ENCODE measurements at regions not wholly inside any gene's neighbourhood (a gene's known extent, or its start where the extent isn't known, plus 50 kb on each side); places are given as distances from the start of the nearest gene placed in this dataset.
A peak's percentile ranks its signal among the peaks of the same experiment; 100 is the strongest.

- Histone ChIP-seq H2BK120ac (ENCODE audit: insufficient read depth, low read length, poor library complexity) (no peak overlapping the region), H4K8ac (ENCODE audit: low read depth, low read length) (no peak overlapping the region), H4K91ac (ENCODE audit: low read depth, low read length) (no peak overlapping the region), H3K4ac (ENCODE audit: low read depth, low read length) (no peak overlapping the region), H3K4me1 (ENCODE audit: control insufficient read depth in 1 of 2, insufficient read depth in 2 of 2, low read length in 2 of 2) (no peaks in the 10 kb centered on the region), H3K36me3 (ENCODE audit: control insufficient read depth in 1 of 2, insufficient read depth in 2 of 2, low read length in 2 of 2) (no peaks in the 10 kb centered on the region), H2BK12ac (ENCODE audit: low read length) (no peak overlapping the region), H4K12ac (ENCODE audit: low read depth, low read length) (no peak overlapping the region), H3K79me2 (ENCODE audit: control insufficient read depth, insufficient read depth, low read length, poor library complexity) (no peaks in the 10 kb centered on the region), H3K4me3 (ENCODE audit: low read depth, low read length) (no peak overlapping the region), H3K18ac (ENCODE audit: low read length) (no peak overlapping the region), H3K9ac (ENCODE audit: low read length) (no peak overlapping the region), H3K79me1 (ENCODE audit: low read length) (no peaks in the 10 kb centered on the region), H3K23ac (ENCODE audit: low read length) (no peak overlapping the region), H3K14ac (ENCODE audit: low read length) (no peak overlapping the region), H2AFZ (ENCODE audit: insufficient read depth, low read length, poor library complexity) (no peak overlapping the region), H3K4me2 (ENCODE audit: low read length) (no peak overlapping the region), H2AK5ac (ENCODE audit: low read length) (no peak overlapping the region), H2BK5ac (ENCODE audit: low read depth, low read length, poor library complexity) (no peak overlapping the region), H3K27ac (ENCODE audit: low read depth, low read length) (no peak overlapping the region), H3K27me3 (ENCODE audit: insufficient read depth, low read length) (no peaks in the 10 kb centered on the region), H3K9me3 (ENCODE audit: insufficient read depth, low read depth, low read length) (no peaks in the 10 kb centered on the region)
- no peak for DNase-seq
- WGBS (ENCODE audit: extremely low coverage, insufficient coverage, insufficient read length), result no CpG with 5 or more reads among the region's 5 CpGs
Measured at GRCh38 chr13:76797361-76797760, 88.8 kb downstream of the KCTD12 start.

DNA sequence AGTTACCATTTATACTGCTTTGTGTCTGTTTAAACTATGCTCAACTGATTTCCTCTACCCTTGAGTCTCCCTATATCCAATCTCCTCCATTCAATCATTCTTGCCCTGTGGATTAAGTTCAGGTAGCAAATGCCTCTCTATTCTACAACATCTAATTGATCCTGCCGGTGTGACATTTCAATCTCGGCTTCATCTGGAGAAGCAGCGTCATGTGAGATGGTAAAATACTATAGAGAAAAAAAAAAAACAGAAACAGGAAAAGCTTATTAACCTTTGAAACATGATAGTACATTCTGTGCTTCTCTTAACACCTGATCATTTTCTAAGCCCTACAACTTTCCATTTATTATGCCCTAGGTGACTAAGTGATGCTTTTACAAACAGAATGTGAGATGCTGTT, 89.4 kb downstream of the KCTD12 start:
- Histone ChIP-seq H3K79me1 (ENCODE audit: low read length) (no peaks in the 10 kb centered on the region), H3K4me3 (ENCODE audit: low read depth, low read length) (no peak overlapping the region), H2AFZ (ENCODE audit: insufficient read depth, low read length, poor library complexity) (no peak overlapping the region), H3K27ac (ENCODE audit: low read depth, low read length) (no peak overlapping the region), H3K79me2 (ENCODE audit: control insufficient read depth, insufficient read depth, low read length, poor library complexity) (no peaks in the 10 kb centered on the region), H3K36me3 (ENCODE audit: control insufficient read depth in 1 of 2, insufficient read depth in 2 of 2, low read length in 2 of 2) (no peaks in the 10 kb centered on the region), H2BK12ac (ENCODE audit: low read length) (no peak overlapping the region), H3K4me1 (ENCODE audit: control insufficient read depth in 1 of 2, insufficient read depth in 2 of 2, low read length in 2 of 2) (no peaks in the 10 kb centered on the region), H3K27me3 (ENCODE audit: insufficient read depth, low read length) (no peaks in the 10 kb centered on the region), H4K8ac (ENCODE audit: low read depth, low read length) (no peak overlapping the region), H2AK5ac (ENCODE audit: low read length) (no peak overlapping the region), H3K9me3 (ENCODE audit: insufficient read depth, low read depth, low read length) (no peaks in the 10 kb centered on the region), H3K4ac (ENCODE audit: low read depth, low read length) (no peak overlapping the region), H3K9ac (ENCODE audit: low read length) (no peak overlapping the region), H4K12ac (ENCODE audit: low read depth, low read length) (no peak overlapping the region), H2BK5ac (ENCODE audit: low read depth, low read length, poor library complexity) (no peak overlapping the region), H3K18ac (ENCODE audit: low read length) (no peak overlapping the region), H4K91ac (ENCODE audit: low read depth, low read length) (no peak overlapping the region), H2BK120ac (ENCODE audit: insufficient read depth, low read length, poor library complexity) (no peak overlapping the region), H3K4me2 (ENCODE audit: low read length) (no peak overlapping the region), H3K23ac (ENCODE audit: low read length) (no peak overlapping the region), H3K14ac (ENCODE audit: low read length) (no peak overlapping the region)
- DNase-seq, result no peak
- WGBS (ENCODE audit: extremely low coverage, insufficient coverage, insufficient read length), result no CpG with 5 or more reads among the region's 3 CpGs

GRCh38 chr13:76795701-76796695, 90.2 kb downstream of the KCTD12 start:
- Histone ChIP-seq H2AK5ac (ENCODE audit: low read length) (no peak overlapping the region), H2BK12ac (ENCODE audit: low read length) (no peak overlapping the region), H3K79me2 (ENCODE audit: control insufficient read depth, insufficient read depth, low read length, poor library complexity) (no peaks in the 10 kb centered on the region), H3K9ac (ENCODE audit: low read length) (no peak overlapping the region), H2BK120ac (ENCODE audit: insufficient read depth, low read length, poor library complexity) (no peak overlapping the region), H4K12ac (ENCODE audit: low read depth, low read length) (no peak overlapping the region), H3K79me1 (ENCODE audit: low read length) (no peaks in the 10 kb centered on the region), H3K27ac (ENCODE audit: low read depth, low read length) (no peak overlapping the region), H3K4me3 (ENCODE audit: low read depth, low read length) (no peak overlapping the region), H2AFZ (ENCODE audit: insufficient read depth, low read length, poor library complexity) (no peak overlapping the region), H4K8ac (ENCODE audit: low read depth, low read length) (no peak overlapping the region), H2BK5ac (ENCODE audit: low read depth, low read length, poor library complexity) (no peak overlapping the region), H3K23ac (ENCODE audit: low read length) (no peak overlapping the region), H3K18ac (ENCODE audit: low read length) (no peak overlapping the region), H3K36me3 (ENCODE audit: control insufficient read depth in 1 of 2, insufficient read depth in 2 of 2, low read length in 2 of 2) (no peaks in the 10 kb centered on the region), H3K4me1 (ENCODE audit: control insufficient read depth in 1 of 2, insufficient read depth in 2 of 2, low read length in 2 of 2) (peaks cover under 1 to 3% of the 10 kb centered on the region in 2 experiments), H3K14ac (ENCODE audit: low read length) (no peak overlapping the region), H3K27me3 (ENCODE audit: insufficient read depth, low read length) (no peaks in the 10 kb centered on the region), H4K91ac (ENCODE audit: low read depth, low read length) (no peak overlapping the region), H3K4me2 (ENCODE audit: low read length) (no peak overlapping the region), H3K4ac (ENCODE audit: low read depth, low read length) (no peak overlapping the region), H3K9me3 (ENCODE audit: insufficient read depth, low read depth, low read length) (no peaks in the 10 kb centered on the region)
- WGBS (ENCODE audit: extremely low coverage, insufficient coverage, insufficient read length), result no CpG with 5 or more reads among the region's 5 CpGs
- no peak for DNase-seq

DNA sequence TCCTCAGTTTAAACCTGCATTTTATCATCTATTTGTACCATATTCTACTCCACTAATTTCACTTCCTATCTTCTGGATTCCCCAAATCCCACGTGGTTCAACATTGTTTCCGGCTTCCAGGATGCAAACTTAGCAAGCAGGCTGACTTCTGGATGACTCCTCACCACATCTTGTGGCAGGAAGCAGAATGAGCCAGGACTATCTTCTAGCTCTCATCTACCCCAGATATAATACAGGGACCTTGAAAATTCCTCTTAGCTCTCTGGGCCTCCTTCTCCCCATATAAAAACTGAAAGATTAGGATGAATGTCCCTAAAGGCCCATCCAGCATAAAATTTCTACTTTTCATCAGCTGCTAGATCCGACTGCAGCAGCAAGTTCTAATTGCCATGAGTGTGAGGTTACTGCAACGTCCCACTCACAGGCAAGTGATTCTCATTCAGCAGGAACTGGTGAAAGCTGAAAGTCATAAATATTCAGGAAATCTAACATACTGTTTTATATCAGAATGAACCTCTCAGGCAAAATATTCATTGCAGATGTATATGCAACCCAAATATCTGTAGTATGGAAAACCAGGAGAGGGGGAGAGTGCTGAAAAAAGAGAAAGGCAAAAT, 93.4 kb downstream of the KCTD12 start:
- Histone ChIP-seq H3K79me2 (ENCODE audit: control insufficient read depth, insufficient read depth, low read length, poor library complexity) (no peaks in the 10 kb centered on the region), H3K23ac (ENCODE audit: low read length) (no peak overlapping the region), H4K8ac (ENCODE audit: low read depth, low read length) (no peak overlapping the region), H3K27me3 (ENCODE audit: insufficient read depth, low read length) (no peaks in the 10 kb centered on the region), H2BK120ac (ENCODE audit: insufficient read depth, low read length, poor library complexity) (no peak overlapping the region), H2BK12ac (ENCODE audit: low read length) (no peak overlapping the region), H3K36me3 (ENCODE audit: control insufficient read depth in 1 of 2, insufficient read depth in 2 of 2, low read length in 2 of 2) (no peaks in the 10 kb centered on the region), H2AFZ (ENCODE audit: insufficient read depth, low read length, poor library complexity) (no peak overlapping the region), H3K18ac (ENCODE audit: low read length) (no peak overlapping the region), H4K12ac (ENCODE audit: low read depth, low read length) (no peak overlapping the region), H3K27ac (ENCODE audit: low read depth, low read length) (no peak overlapping the region), H3K9ac (ENCODE audit: low read length) (no peak overlapping the region), H3K4me2 (ENCODE audit: low read length) (no peak overlapping the region), H3K79me1 (ENCODE audit: low read length) (no peaks in the 10 kb centered on the region), H3K4me1 (ENCODE audit: control insufficient read depth in 1 of 2, insufficient read depth in 2 of 2, low read length in 2 of 2) (peaks cover 2 to 3% of the 10 kb centered on the region in 2 experiments), H2AK5ac (ENCODE audit: low read length) (no peak overlapping the region), H4K91ac (ENCODE audit: low read depth, low read length) (no peak overlapping the region), H3K4me3 (ENCODE audit: low read depth, low read length) (no peak overlapping the region), H3K9me3 (ENCODE audit: insufficient read depth, low read depth, low read length) (no peaks in the 10 kb centered on the region), H3K4ac (ENCODE audit: low read depth, low read length) (no peak overlapping the region), H2BK5ac (ENCODE audit: low read depth, low read length, poor library complexity) (no peak overlapping the region), H3K14ac (ENCODE audit: low read length) (no peak overlapping the region)
- no CpG with 5 or more reads among the region's 4 CpGs for WGBS (ENCODE audit: extremely low coverage, insufficient coverage, insufficient read length)
- DNase-seq, result peak in 1 of 2 donors; percentile 14

Measured in trophoblast cell (in vitro differentiated cells and primary cell).